Medulla oblongata (tissue), 1 donor: ENCODE measurements at regions not wholly inside any gene's neighbourhood (a gene's known extent, or its start where the extent isn't known, plus 50 kb on each side); places are given as distances from the start of the nearest gene placed in this dataset.

ENCODE experiments used
- DNase-seq: peaks from one replicate; pipeline ENCODE4 v3.0.0-alpha.2; 2015; ENCODE audit errors: extremely low spot score

DNA sequence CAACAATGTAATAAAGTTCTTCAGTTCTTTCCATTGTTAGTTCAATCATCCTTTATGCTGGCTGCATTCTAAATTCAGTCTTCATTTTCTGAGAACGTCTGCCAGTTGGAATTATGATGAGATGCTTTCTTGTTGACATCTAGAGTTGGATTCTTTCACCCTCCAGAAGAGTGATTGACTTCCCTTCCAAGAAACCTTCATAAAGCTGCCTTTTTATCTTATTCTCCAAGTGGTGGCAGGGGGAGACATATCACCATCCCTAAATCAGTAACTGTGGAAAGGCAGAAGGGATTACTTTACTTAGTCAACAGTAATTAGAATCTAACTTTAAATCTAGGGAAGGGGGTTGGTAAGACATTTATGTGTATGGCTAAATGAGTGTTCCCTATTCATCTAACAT is 86.8 kb upstream of the GULP1 start:
- no peak for DNase-seq

DNA sequence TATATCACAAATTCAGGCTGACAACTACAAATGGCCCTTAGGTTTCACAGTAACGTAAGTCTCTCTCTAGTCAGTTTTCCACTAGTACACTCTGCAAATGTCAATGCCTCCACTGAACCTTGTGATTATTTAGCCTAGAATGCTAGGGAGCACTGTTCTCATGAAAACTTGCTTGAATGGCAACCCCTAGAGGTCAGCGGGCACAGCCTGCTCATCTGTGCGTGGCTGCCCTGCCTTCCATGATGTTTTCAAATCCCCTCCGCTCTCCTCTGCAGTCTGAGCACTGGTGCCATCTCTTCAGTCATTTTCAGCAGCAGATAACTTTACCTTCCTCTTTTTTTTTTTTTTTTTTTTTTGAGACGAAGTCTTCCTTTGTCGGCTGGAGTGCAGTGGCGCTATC is 84.1 kb upstream of the GULP1 start:
- DNase-seq, result no peak

DNA sequence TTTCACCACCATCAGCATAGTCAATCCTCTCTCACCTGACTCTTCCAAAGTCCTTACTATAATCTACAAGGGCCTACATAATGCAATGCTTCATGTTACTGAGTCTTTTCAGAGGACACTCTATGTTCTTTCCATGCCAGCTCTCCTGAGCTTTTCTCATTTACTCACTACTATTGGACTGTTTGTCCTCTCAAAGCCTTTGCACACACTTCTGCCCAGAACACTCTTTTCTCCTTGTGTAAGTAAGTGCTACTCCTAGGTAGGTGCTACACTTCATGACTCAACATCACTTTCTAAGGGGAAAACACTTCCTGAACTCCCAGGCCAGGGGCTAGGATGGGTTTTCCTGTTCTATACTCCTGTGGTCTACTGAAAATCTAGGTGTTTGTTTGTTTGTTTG is 82.5 kb upstream of the GULP1 start:
- DNase-seq, result no peak

DNA sequence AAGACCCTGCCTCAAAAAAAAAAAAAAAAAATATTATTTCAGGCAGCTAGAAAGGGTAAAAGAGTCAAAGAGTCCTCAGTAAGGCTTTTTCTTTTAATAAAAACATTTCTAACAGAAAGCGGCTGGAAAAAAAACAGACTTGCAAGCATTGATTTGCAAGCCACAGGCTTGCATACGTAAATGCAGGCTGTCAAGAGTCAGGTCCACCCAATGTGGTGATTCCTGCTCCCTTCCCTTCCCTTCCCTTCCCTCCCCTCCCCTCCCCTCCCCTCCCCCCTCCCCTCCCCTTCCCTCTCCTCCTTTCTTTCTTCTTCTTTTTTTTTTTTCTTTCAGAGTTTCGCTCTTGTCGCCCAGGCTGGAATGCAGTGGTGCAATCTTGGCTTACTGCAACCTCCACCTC is 74.4 kb upstream of the GULP1 start:
- DNase-seq, result no peak

DNA sequence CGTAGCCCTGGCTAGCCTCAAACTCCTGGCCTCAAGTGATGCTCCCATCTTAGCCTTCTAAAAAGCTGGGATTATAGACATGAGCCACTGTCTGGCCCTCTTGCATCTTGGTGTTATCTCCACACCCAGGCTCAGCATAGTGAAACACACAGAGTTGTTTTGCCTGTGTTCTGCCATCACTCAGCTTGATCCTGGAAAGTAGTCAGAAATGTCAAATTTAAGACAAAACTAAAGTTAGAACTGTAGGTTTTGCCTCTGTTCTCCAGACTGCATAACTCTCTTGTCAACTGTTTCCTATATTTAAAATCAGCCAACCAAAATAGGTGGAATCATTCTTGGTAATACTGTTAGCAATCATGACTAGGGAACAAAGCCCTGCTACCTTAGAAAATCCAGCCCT is 72.1 kb upstream of the GULP1 start:
- no peak for DNase-seq

DNA sequence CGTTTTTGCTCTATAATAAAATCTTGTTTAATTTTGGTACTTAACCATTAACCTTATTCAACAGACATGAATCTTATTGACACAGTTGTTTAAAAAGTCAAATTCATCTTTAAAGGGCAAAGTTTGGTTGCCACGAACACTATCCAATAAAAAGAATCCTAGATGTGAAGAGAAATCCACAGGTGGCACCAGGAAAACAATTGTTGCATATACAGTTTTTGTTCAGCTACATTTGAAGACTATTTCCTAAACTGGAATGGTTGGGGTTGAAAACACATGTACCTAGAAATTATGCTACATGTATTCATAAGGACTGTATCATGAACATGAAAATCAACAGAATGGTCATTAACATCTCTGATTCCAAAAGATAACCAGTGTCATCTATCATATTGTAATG is 71.1 kb upstream of the GULP1 start:
- DNase-seq, result no peak

DNA sequence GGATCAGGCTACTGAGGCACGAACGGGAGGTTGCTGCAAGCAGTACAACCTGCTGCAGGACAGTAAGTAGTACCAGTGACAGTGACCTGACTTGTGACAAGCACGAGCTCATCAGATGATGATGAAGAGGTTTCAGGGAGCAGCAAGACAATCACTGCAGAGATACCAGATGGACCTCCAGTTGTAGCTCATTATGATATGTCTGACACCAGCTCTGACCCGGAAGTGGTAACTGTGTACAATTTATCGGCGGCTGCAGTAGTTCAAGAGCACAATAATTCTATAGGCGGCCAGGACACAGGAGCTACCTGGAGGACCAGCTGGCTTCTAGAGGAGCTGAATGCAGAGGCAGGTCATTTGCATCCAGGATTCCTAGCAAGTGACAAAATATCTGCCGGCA is 64.0 kb upstream of the GULP1 start:
- DNase-seq, result no peak

DNA sequence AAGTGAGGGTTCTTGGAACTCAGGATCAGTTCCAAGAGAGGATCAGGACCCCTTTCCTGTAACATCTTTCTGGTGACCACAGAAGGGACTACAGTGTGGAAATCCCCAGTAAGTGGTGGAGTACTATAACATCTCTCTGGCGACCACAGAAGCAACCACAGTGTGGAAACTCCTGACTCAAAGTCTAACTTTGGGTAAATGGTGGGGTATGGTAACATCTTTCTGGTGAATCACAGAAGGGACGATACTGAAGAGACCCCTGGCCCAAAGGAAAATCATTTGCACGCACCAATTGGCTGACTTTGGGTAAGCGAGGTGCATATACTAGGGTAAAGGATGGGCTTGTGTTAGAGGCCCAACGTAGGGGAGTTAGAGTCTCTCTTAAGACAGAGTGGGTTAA is 56.3 kb upstream of the GULP1 start:
- DNase-seq, result no peak

DNA sequence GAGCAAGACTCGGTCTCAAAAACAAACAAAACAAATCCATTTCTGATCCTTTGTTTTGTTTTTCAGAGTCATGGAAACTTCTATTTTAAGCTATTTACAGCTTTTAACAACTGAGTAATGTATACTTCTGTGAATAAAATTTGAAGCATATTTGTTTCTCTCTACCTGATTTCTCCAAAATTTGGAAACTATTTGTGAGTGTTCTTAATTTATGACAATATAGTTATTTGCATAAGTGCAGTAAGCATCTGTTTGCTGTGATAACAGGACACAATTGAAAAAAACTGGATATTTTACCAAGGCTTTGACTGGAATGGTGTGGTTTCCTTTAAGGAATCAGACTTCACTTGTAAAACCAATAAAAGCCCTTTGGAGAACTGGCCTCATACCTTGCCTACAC is 53.3 kb upstream of the GULP1 start:
- no peak for DNase-seq
